GM18907 (cell line): ENCODE measurements at regions not wholly inside any gene's neighbourhood (a gene's known extent, or its start where the extent isn't known, plus 50 kb on each side); places are given as distances from the start of the nearest gene placed in this dataset.
"Not testable (repeated sequence)": the region's sequence is repeated elsewhere in the genome, so short reads cannot be mapped to it uniquely, and the experiment has no call there.

ENCODE experiments used
- ATAC-seq: cut with Tn5 transposase; IDR thresholded peaks from one replicate; pipeline ENCODE4 v1.9.1; 2021; ENCODE audit warnings: mild to moderate bottlenecking, moderate library complexity; ENCODE audit not compliant: unreplicated experiment

DNA sequence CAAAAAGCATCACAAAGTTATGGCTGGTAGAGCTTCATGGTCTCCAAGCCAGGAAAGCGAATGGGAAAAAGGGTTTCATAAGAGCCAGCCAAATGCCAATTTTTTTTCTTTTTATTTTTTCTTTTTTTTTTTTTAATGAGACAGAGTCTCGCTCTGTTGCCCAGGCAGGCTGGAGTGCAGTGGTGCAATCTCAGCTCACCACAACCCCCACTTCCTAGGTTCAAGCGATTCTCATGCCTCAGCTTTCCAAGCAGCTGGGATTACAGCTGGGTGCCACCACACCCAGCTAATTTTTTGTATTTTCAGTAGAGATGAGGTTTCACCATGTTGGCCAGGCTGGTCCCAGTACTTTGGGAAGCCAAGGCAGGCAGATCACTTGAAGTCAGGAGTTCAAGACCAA lies 148.7 kb upstream of the POGK start:
- ATAC-seq, result not testable (repeated sequence)

DNA sequence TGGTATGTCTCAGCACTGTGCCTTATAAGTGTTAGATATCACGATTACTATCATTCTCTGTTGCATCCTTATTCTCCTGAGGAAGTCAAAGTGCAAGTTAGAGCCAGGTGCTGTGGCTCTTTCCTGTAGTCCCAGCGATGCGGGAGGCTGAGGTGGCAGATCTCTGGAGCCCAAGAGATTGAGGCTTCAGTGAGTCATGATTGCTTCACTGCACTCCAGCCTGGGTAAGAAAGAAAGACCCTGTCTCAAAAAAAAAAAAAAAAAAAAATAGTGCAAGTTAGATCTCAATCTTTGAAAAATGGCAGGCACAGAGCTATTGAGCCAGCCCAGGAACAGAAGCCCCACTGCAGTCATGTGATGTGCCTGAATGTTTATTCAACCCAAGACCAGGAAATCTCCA lies 147.8 kb upstream of the POGK start:
- ATAC-seq, result no peak

- no peak for ATAC-seq
Measured at GRCh38 chr1:166692346-166692745, 146.9 kb upstream of the POGK start.

DNA sequence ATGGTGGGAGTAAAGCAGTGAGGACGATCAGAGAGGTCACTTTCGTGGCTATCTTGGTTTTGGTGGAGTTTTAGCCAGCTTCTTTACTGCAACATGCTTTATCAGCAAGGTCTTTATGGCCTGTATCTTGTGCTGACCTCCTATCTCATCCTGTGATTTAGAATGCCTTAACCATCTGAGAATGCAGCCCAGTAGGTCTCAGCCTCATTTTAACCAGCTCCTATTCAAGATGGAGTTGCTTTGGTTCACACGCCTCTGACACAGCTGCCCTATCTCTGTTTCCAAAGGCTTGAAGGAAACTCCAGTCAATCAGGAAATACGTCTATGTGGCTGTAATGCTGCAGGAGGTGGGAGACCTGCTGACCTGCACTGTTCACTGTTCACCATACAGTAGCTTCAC lies 146.1 kb upstream of the POGK start:
- no peak for ATAC-seq

DNA sequence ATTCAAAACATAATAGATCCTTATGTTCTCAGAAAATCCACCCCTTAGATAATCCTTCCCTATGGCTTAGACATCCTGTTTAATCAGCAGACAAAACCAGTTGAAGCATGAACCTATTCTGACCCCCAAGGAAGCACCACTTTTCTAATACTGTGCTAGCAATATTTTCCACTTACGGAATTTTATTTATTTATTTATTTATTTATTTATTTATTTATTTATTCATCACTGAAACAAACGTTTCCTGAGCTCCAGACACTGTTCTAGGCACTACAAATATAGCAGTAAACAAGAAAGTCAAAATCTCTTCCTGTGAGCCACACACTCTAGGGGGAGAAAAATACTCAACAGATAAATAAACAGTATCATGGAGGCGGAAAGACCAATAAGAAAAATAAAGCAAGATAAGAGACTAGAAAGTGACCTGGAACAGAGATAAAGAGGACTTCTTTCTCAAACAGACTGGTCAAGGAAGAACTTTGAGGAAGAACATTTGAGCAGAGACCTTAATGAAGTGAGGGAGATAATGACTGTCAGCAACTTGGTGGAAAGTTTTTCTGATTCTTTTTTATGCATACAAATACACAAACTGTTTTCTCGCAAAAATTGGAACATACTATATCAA lies 145.5 kb upstream of the POGK start:
- ATAC-seq, result no peak

- ATAC-seq, result no peak
Measured at GRCh38 chr1:166695115-166695514, 144.2 kb upstream of the POGK start.

GRCh38 chr1:166695834-166696233 lies 143.4 kb upstream of the POGK start:
- ATAC-seq, result not testable (repeated sequence)

DNA sequence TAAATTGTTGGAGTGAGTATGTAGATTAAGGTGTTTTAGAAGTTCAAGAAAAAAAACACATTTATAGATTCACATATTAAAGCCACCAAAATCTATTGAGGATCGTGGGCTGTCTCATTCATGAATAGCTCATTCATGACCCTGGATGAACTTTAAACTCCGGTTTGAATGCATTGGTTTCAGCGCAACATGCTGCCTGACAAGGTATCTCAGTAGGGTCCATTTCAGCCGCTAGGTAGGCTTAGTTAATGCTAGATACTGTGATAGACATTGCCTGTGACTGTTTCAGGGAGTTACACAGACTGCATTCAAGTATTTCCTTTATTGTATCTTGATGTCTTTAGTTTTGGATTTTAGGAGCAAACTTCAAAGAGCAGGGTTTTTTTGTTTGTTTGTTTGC lies 140.5 kb upstream of the POGK start:
- ATAC-seq, result no peak

DNA sequence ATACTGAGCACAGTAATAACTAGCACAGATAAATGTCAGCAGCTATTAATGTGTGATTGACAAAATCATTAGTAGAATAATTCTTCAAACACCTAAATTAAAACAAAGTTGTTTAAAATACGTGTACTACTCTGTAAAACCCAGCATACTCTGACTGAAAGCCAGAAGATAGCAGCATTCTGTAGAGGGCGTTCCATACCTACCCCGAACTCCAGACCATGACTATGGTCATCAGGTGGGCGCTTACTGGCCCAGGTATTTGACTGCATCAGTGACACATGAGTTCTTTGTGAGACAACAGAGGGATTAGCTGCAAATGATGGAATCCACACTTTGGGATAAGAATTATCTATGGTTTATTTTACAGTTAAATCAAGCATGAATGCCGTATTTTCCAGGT lies 139.7 kb upstream of the POGK start:
- ATAC-seq, result no peak

DNA sequence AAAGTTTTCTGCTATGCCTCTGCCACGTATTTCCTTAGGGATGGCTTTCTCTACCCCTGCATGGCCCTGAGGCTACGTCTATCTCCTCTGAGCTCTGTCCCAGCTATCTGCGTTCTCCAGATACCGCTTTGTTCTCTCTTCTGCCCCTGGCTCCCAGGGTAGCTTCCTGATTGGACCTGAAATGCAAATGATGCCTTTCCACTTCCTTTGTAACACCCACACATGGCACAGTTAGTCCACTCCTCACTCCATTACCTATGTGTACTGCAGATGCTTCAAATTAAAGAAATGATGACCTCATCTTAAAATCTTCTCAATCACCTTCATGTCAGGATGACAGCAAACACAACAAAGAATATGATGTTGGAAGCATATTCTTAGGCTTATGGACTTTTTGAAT lies 138.6 kb upstream of the POGK start:
- no peak for ATAC-seq

- no peak for ATAC-seq
Measured at GRCh38 chr1:166701603-166702100, 137.6 kb upstream of the POGK start.

GRCh38 chr1:166703141-166703540 lies 136.1 kb upstream of the POGK start:
- ATAC-seq, result no peak

DNA sequence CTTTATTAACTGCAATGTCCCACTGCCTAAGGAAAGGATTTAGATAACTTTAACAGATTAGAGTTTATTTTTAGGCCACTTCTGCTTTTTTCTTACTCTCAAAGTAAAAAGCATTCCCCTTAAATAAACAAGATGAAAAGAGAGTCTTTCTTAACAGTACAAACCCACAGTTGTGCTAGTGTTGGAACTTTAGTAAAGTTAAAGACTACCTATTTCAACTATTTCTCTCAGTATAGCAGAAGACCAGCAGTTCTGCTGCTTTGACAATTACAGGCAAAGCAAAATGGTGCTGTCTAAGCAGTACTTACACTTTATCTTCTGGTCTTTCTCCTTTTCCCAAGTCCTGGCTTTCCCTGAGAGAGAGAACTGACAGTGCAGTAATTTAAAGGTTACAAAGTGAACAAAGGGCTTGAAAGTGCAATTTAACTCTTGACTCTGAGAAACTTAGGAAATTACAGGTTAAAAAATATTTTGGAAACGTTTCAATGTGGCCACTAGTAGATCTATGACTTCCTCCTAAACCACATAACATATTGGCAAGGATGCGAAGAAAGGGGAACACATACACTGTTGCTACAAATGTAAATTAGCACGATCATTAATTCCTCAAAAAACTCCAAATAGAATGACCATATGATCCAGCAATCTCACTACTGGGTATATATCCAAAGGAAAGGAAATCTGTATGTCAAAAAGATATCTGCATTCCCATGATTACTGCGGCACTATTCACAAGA lies 135.4 kb upstream of the POGK start:
- no peak for ATAC-seq

DNA sequence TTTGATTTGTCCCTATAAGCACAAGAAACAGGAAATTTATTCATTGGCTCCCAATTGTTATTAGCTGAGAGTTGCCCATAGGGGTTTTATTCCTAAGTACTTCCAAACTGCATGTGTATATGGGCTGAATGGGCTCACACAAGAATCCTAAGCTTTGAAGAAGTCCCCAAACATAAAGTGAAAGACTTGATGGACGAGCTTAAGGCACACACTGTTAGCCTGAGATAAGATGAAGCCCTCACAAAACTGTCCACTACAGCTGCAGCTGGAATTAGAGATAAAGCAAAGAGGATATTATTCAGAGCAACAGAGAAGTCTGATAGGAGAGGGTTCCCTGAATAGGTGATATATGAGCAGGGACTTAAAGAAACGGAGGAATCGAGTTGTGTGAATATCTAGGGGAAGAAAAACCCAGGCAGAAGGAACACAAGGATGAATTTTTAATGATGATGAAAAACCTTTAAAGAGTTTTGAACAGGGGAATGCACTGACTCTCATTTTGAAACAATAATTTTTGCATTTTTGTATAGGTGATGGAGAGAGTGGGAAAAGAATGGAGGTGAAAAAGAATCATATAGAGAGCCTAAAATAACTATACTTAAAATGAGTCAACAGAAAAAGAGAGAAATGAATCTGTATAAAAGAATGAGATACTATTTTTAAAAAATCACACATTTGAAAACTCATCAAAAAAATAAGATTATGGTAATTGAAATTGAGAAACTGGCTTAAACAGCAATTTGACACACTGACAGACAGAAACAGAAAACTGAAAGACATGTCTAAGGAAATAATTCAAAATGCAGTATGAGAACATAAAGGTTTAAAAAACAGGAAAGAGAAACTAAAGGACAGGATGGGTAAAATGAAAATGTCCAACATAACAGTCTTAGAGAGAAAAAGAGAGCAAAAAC lies 133.6 kb upstream of the POGK start:
- no peak for ATAC-seq

DNA sequence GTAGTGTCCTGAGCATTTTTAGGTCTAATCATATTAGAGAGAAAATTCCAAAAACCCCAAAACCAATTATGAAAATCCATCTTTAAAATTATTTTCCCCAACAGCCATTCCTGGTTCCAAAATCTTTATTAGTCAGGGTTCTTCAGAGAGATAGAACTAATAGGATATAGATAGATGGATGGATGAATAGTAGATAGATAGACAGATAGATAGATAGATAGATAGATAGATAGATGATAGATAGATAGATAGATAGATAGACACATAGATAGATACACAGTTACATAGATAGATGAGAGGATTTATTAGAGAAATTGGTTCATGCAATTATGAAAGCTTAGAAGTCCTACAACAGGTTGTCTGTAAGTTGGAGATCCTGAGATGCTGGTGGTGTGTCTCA lies 122.7 kb upstream of the POGK start:
- ATAC-seq, result no peak

DNA sequence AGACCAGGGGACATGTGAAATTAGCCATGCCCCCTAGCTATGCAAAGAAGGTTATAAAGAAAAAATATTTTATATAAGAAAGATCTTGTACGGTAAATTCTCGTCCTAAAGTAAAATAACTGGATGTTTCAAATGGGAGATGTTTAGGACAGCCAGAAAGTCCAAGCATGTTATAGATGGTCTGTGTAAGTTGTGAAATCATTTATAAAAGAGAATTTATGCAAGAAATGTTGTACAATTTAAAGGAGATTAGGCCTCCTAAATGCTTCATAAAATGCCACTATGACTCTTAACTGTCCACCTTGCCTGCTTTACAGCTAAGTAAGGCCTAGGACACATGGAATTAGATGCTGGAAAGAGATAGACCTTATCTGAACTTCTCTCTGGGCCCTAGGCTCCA lies 118.1 kb upstream of the POGK start:
- no peak for ATAC-seq

GRCh38 chr1:166730299-166730888 lies 108.9 kb upstream of the POGK start:
- no peak for ATAC-seq

GRCh38 chr1:166738140-166738539 lies 101.1 kb upstream of the POGK start:
- ATAC-seq, result no peak

DNA sequence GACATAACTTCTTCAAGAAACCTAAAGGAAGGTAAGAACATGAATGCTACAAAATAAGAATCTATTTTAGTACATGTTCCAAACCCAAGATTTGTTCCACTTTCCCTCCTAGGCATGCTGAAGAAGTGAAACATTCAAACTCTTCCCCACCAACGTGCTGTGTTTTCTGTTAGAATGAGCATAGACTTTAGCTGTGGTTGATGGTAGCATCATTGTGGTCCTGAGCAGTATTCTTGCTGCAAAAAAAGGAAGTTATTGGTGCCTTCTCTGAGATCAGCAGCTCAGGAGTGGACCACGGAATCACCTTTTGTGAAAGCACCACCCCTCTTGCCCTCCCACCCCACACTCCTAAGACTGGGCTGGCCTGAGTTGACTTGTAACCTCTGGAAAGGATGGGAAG lies 100.4 kb upstream of the POGK start:
- ATAC-seq, result no peak

DNA sequence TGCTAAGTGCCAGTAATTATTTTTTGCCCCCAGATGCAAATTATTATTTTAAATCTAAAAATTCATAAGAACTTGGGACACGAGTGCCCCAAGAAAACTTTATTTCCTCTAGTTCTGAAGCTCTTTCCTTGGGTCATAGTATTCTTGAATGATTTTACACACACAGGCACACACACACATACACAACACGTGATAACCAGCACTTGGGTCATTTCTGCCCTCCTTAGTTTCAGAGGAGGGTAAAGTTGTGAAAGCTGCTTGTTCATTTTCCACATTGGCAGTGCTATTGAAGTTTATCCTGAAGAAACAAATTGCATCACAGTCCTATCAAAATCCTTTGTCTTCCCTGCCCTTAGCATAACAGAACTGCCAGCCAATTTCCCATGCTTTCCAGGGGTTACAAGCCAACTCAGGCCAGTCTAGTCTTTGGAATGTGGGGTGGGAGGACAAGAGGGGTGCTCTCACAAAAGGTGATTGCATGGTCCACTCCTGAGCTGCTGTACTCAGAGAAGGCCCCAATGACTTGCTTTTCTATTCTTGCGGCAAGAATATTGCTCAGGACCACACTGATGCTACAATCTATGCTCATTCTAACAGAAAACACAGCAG lies 98.5 kb upstream of the POGK start:
- no peak for ATAC-seq

- ATAC-seq, result no peak
Measured at GRCh38 chr1:166763318-166763717, 76.0 kb upstream of the POGK start.
